ENCODE measurements at regions not wholly inside any gene's neighbourhood (a gene's known extent, or its start where the extent isn't known, plus 50 kb on each side); places are given as distances from the start of the nearest gene placed in this dataset.

DNA sequence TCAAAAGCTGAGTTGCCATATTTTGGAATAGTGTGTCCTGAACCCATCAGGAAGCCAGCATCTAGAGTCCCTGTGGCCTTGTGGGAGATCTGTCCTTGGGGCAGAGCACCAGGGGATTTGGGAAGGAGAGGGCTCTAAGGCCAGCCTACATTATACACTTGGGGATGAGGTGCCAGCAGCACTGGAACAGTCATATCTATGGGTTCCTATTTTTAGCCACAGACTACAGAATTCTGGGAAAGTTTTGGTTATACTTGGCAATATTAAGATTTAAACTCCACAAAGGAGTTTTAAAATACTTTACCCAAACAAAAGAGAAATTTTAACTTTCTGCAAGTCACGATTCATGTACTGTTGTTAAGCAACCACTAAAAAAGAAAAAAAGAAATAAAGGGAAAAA, 405.7 kb upstream of the MMADHC start:
- Histone ChIP-seq H3K79me2 (ENCODE audit: control insufficient read depth, insufficient read depth, low read length) (no peaks in the 10 kb centered on the region), H3K9me1 (ENCODE audit: control insufficient read depth, extremely low read depth, insufficient read depth, low read length) (no peaks in the 10 kb centered on the region), H3K4me2 (ENCODE audit: control insufficient read depth, extremely low read depth, insufficient read depth, low read depth, low read length) (no peak overlapping the region), H3K9me3 (ENCODE audit: control insufficient read depth, low read depth, low read length) (no peaks in the 10 kb centered on the region), H3K9ac (ENCODE audit: control insufficient read depth, extremely low read depth, insufficient read depth, low read length) (no peak overlapping the region), H3K27me3 (ENCODE audit: control insufficient read depth, extremely low read depth, insufficient read depth, low read length) (no peaks in the 10 kb centered on the region), H4K20me1 (ENCODE audit: control insufficient read depth, extremely low read depth, insufficient read depth, low read length) (no peaks in the 10 kb centered on the region), H3K36me3 (ENCODE audit: control insufficient read depth in 2 of 2, extremely low read depth in 1 of 2, insufficient read depth in 2 of 2, low read length in 2 of 2) (no peaks in the 10 kb centered on the region), H3K4me1 (ENCODE audit: control insufficient read depth, extremely low read depth, insufficient read depth, low read length) (peaks cover 31% of the 10 kb centered on the region), H3K27ac (ENCODE audit: control insufficient read depth, insufficient read depth, low read length) (no peak overlapping the region), H3K4me3 (ENCODE audit: control insufficient read depth in 2 of 3, extremely low read depth in 1 of 3, insufficient read depth in 2 of 3, low read depth in 1 of 3, low read length in 3 of 3) (no peak overlapping the region), H2AFZ (ENCODE audit: control insufficient read depth, low read length) (no peak overlapping the region)
- dilution Hi-C loops (cut with MboI; ENCODE audit: extremely low pct_ligation_motif_present, low sequenced_read_pairs): no loop called here
- TF ChIP-seq, protein P1, sequence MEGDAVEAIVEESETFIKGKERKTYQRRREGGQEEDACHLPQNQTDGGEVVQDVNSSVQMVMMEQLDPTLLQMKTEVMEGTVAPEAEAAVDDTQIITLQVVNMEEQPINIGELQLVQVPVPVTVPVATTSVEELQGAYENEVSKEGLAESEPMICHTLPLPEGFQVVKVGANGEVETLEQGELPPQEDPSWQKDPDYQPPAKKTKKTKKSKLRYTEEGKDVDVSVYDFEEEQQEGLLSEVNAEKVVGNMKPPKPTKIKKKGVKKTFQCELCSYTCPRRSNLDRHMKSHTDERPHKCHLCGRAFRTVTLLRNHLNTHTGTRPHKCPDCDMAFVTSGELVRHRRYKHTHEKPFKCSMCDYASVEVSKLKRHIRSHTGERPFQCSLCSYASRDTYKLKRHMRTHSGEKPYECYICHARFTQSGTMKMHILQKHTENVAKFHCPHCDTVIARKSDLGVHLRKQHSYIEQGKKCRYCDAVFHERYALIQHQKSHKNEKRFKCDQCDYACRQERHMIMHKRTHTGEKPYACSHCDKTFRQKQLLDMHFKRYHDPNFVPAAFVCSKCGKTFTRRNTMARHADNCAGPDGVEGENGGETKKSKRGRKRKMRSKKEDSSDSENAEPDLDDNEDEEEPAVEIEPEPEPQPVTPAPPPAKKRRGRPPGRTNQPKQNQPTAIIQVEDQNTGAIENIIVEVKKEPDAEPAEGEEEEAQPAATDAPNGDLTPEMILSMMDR (optimal IDR thresholded peaks at IDR 0.05 in 1 of 3, IDR thresholded peaks at IDR 0.05 in 1 of 3, conservative IDR thresholded peaks at IDR 0.05 in 1 of 3; ENCODE audit: extremely low read depth in 1 of 3, insufficient read depth in 2 of 3, low read length in 3 of 3): no peak
- TF ChIP-seq EZH2 (IDR thresholded peaks at IDR 0.05; ENCODE audit: low read length): no peak
- no peak for DNase-seq (ENCODE audit: low read depth, low spot score)
- FAIRE-seq: no peak

DNA sequence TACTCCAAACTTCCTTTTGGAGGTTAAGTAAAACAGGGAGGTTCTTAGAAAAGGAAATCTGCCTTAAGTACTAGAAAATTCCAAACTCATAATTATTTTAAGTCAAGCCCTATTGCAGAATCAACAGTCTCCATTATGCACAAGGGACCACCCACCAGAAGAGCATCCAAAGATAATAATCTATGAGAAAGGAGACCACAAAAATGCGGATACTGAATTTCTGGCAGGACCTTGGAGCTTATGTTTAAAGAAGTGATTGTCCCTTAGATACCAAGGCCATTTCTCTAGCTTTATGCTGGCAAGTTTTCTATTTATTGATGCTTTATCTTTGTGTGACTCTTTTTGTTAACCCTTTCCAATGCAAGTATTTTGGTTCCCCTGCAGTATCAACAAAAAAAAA, 404.0 kb upstream of the MMADHC start:
- dilution Hi-C loops (cut with MboI; ENCODE audit: extremely low pct_ligation_motif_present, low sequenced_read_pairs): no loop called here
- TF ChIP-seq, protein P1 (optimal IDR thresholded peaks at IDR 0.05 in 1 of 3, IDR thresholded peaks at IDR 0.05 in 1 of 3, conservative IDR thresholded peaks at IDR 0.05 in 1 of 3; ENCODE audit: extremely low read depth in 1 of 3, insufficient read depth in 2 of 3, low read length in 3 of 3): no peak
- no peak for TF ChIP-seq EZH2 (IDR thresholded peaks at IDR 0.05; ENCODE audit: low read length)
- H3K4me1 ChIP-seq (ENCODE audit: control insufficient read depth, extremely low read depth, insufficient read depth, low read length): peaks cover 31% of the 10 kb centered on the region
- FAIRE-seq (no peak), DNase-seq (ENCODE audit: low read depth, low spot score) (no peak)
- H3K79me2 ChIP-seq (ENCODE audit: control insufficient read depth, insufficient read depth, low read length): no peaks in the 10 kb centered on the region
- no peaks in the 10 kb centered on the region for H3K9me3 ChIP-seq (ENCODE audit: control insufficient read depth, low read depth, low read length)
- H2AFZ ChIP-seq (ENCODE audit: control insufficient read depth, low read length): no peak overlapping the region
- no peak overlapping the region for H3K4me2 ChIP-seq (ENCODE audit: control insufficient read depth, extremely low read depth, insufficient read depth, low read depth, low read length)
- H3K36me3 ChIP-seq (ENCODE audit: control insufficient read depth in 2 of 2, extremely low read depth in 1 of 2, insufficient read depth in 2 of 2, low read length in 2 of 2): no peaks in the 10 kb centered on the region
- H3K9me1 ChIP-seq (ENCODE audit: control insufficient read depth, extremely low read depth, insufficient read depth, low read length): no peaks in the 10 kb centered on the region
- H3K9ac ChIP-seq (ENCODE audit: control insufficient read depth, extremely low read depth, insufficient read depth, low read length): no peak overlapping the region
- H3K4me3 ChIP-seq (ENCODE audit: control insufficient read depth in 2 of 3, extremely low read depth in 1 of 3, insufficient read depth in 2 of 3, low read depth in 1 of 3, low read length in 3 of 3): no peak overlapping the region
- H3K27ac ChIP-seq (ENCODE audit: control insufficient read depth, insufficient read depth, low read length): no peak overlapping the region
- no peaks in the 10 kb centered on the region for H4K20me1 ChIP-seq (ENCODE audit: control insufficient read depth, extremely low read depth, insufficient read depth, low read length)
- H3K27me3 ChIP-seq (ENCODE audit: control insufficient read depth, extremely low read depth, insufficient read depth, low read length): no peaks in the 10 kb centered on the region

Measured in keratinocyte (primary cell).